ENCODE measurements at regions not wholly inside any gene's neighbourhood (a gene's known extent, or its start where the extent isn't known, plus 50 kb on each side); places are given as distances from the start of the nearest gene placed in this dataset.

GRCh38 chr21:27423906-27424595, 457.2 kb upstream of the ADAMTS5 start:
- no peaks in the 10 kb centered on the region for H3K9me2 ChIP-seq (replicated peaks; ENCODE audit: control insufficient read depth, low read length)
- no peaks in the 10 kb centered on the region for H3K36me3 ChIP-seq (ENCODE audit: control insufficient read depth, low read length)
- no peaks in the 10 kb centered on the region for H3K27me3 ChIP-seq (ENCODE audit: control insufficient read depth, low read length)
- H4K20me1 ChIP-seq (ENCODE audit: control insufficient read depth, insufficient read depth, low read depth, low read length) = no peaks in the 10 kb centered on the region
- no peak overlapping the region for H3K4me3 ChIP-seq (ENCODE audit: low read length)
- no peaks in the 10 kb centered on the region for H3F3A ChIP-seq (ENCODE audit: control insufficient read depth, insufficient read depth)
- H3K4me1 ChIP-seq (ENCODE audit: control insufficient read depth, low read length) = no peaks in the 10 kb centered on the region
- H3K9me3 ChIP-seq (ENCODE audit: control insufficient read depth, insufficient read depth, low read length) = no peaks in the 10 kb centered on the region
- TF ChIP-seq EZH2phosphoT487 (IDR thresholded peaks at IDR 0.05; ENCODE audit: borderline replicate concordance, low read length) (no peak), CTCF (IDR thresholded peaks at IDR 0.05; ENCODE audit: low read depth, low read length, poor library complexity, severe bottlenecking) (no peak)
- H3K79me2 ChIP-seq (ENCODE audit: control insufficient read depth, low read length) = no peaks in the 10 kb centered on the region
- H3K27ac ChIP-seq (ENCODE audit: low read depth, low read length) = no peak overlapping the region
- H3K4me2 ChIP-seq (ENCODE audit: low read length) = no peak overlapping the region

- H4K20me1 ChIP-seq (ENCODE audit: control insufficient read depth, insufficient read depth, low read depth, low read length) = no peaks in the 10 kb centered on the region
These were observed 456.1 kb upstream of the ADAMTS5 start for GRCh38 chr21:27423038-27423437.

GRCh38 chr21:27422435-27422834, 455.5 kb upstream of the ADAMTS5 start:
- no peak overlapping the region for H3K27ac ChIP-seq (ENCODE audit: low read depth, low read length)

More at GRCh38 chr21:27423038-27423437, 456.1 kb upstream of the ADAMTS5 start:
- no peaks in the 10 kb centered on the region for H3K9me2 ChIP-seq (replicated peaks; ENCODE audit: control insufficient read depth, low read length)
- no peak overlapping the region for H3K4me3 ChIP-seq (ENCODE audit: low read length)
- H3K36me3 ChIP-seq (ENCODE audit: control insufficient read depth, low read length) = no peaks in the 10 kb centered on the region
- H3K4me2 ChIP-seq (ENCODE audit: low read length) = no peak overlapping the region
- H3K27me3 ChIP-seq (ENCODE audit: control insufficient read depth, low read length) = no peaks in the 10 kb centered on the region
- H3K79me2 ChIP-seq (ENCODE audit: control insufficient read depth, low read length) = no peaks in the 10 kb centered on the region
- no peaks in the 10 kb centered on the region for H3F3A ChIP-seq (ENCODE audit: control insufficient read depth, insufficient read depth)
- TF ChIP-seq EZH2phosphoT487 (IDR thresholded peaks at IDR 0.05; ENCODE audit: borderline replicate concordance, low read length) = no peak
- TF ChIP-seq CTCF (IDR thresholded peaks at IDR 0.05; ENCODE audit: low read depth, low read length, poor library complexity, severe bottlenecking) = no peak
- H3K4me1 ChIP-seq (ENCODE audit: control insufficient read depth, low read length) = no peaks in the 10 kb centered on the region
- H3K9me3 ChIP-seq (ENCODE audit: control insufficient read depth, insufficient read depth, low read length) = no peaks in the 10 kb centered on the region
- H3K27ac ChIP-seq (ENCODE audit: low read depth, low read length) = no peak overlapping the region

More at GRCh38 chr21:27422435-27422834, 455.5 kb upstream of the ADAMTS5 start:
- no peaks in the 10 kb centered on the region for H3K27me3 ChIP-seq (ENCODE audit: control insufficient read depth, low read length)
- H3F3A ChIP-seq (ENCODE audit: control insufficient read depth, insufficient read depth) = no peaks in the 10 kb centered on the region
- no peaks in the 10 kb centered on the region for H3K9me3 ChIP-seq (ENCODE audit: control insufficient read depth, insufficient read depth, low read length)
- no peaks in the 10 kb centered on the region for H3K4me1 ChIP-seq (ENCODE audit: control insufficient read depth, low read length)
- H3K9me2 ChIP-seq (replicated peaks; ENCODE audit: control insufficient read depth, low read length) = no peaks in the 10 kb centered on the region
- no peak overlapping the region for H3K4me3 ChIP-seq (ENCODE audit: low read length)
- H3K79me2 ChIP-seq (ENCODE audit: control insufficient read depth, low read length) = no peaks in the 10 kb centered on the region
- no peak overlapping the region for H3K4me2 ChIP-seq (ENCODE audit: low read length)
- no peaks in the 10 kb centered on the region for H4K20me1 ChIP-seq (ENCODE audit: control insufficient read depth, insufficient read depth, low read depth, low read length)
- H3K36me3 ChIP-seq (ENCODE audit: control insufficient read depth, low read length) = no peaks in the 10 kb centered on the region
- no peak for TF ChIP-seq EZH2phosphoT487 (IDR thresholded peaks at IDR 0.05; ENCODE audit: borderline replicate concordance, low read length)
- TF ChIP-seq CTCF (IDR thresholded peaks at IDR 0.05; ENCODE audit: low read depth, low read length, poor library complexity, severe bottlenecking) = no peak
